ENCODE measurements at regions not wholly inside any gene's neighbourhood (a gene's known extent, or its start where the extent isn't known, plus 50 kb on each side); places are given as distances from the start of the nearest gene placed in this dataset.

GRCh38 chr21:35204125-35204524 lies 155.0 kb upstream of the RUNX1 start:
- Histone ChIP-seq H3K9me3 (ENCODE audit: low read depth) (no peaks in the 10 kb centered on the region), H3F3A (ENCODE audit: insufficient read depth) (peaks cover 37% of the 10 kb centered on the region), H3K4me3 (no peak overlapping the region), H3K9me2 (ENCODE audit: insufficient read depth) (no peaks in the 10 kb centered on the region), H3K27ac (peak overlapping the region; percentile 86), H4K20me1 (ENCODE audit: insufficient read depth) (no peaks in the 10 kb centered on the region), H3K27me3 (replicated peaks; ENCODE audit: insufficient read depth) (no peaks in the 10 kb centered on the region), H3K79me2 (ENCODE audit: insufficient read depth) (no peaks in the 10 kb centered on the region), H3K4me1 (ENCODE audit: insufficient read depth) (peaks cover 52% of the 10 kb centered on the region), H2AFZ (no peak overlapping the region), H3K4me2 (ENCODE audit: unreplicated experiment) (peak overlapping the region; percentile 24), H3K36me3 (ENCODE audit: low read depth) (no peaks in the 10 kb centered on the region), H3K9ac (peak overlapping the region; percentile 61; the same call in 1 of the 2 replicates)
- in situ Hi-C loops (cut with MboI) = loop anchor here (25.0 kb wide), 2 partner anchors 317 to 633 kb away; no protein-coding TSS in a partner anchor
- TF ChIP-seq EZH2phosphoT487 (IDR thresholded peaks at IDR 0.05; ENCODE audit: insufficient read depth, low read depth) = no peak
- TF ChIP-seq EZH2 (IDR thresholded peaks at IDR 0.05; ENCODE audit: insufficient read depth, poor library complexity, severe bottlenecking) = no peak
- 87 to 90% methylated on average over 7 of the region's 7 CpGs for WGBS, 2 experiments (ENCODE audit: low coverage in 1 of 2, low lambda C conversion rate in 2 of 2, missing lambda C conversion rate in 2 of 2)
- DNase-seq = no peak

- in situ Hi-C loops (cut with MboI) = loop anchor here (25.0 kb wide), 2 partner anchors 316 to 634 kb away; no protein-coding TSS in a partner anchor
- H3K4me2 ChIP-seq (ENCODE audit: unreplicated experiment) = peak overlapping the region; percentile 24
- no peak overlapping the region for H3K4me3 ChIP-seq
- no peaks in the 10 kb centered on the region for H3K36me3 ChIP-seq (ENCODE audit: low read depth)
- TF ChIP-seq EZH2phosphoT487 (IDR thresholded peaks at IDR 0.05; ENCODE audit: insufficient read depth, low read depth) = no peak
- TF ChIP-seq EZH2 (IDR thresholded peaks at IDR 0.05; ENCODE audit: insufficient read depth, poor library complexity, severe bottlenecking) = no peak
- 54% methylated on average over 11 of the region's 11 CpGs for WGBS, 2 experiments (ENCODE audit: low coverage in 1 of 2, low lambda C conversion rate in 2 of 2, missing lambda C conversion rate in 2 of 2)
- H3K27me3 ChIP-seq (replicated peaks; ENCODE audit: insufficient read depth) = no peaks in the 10 kb centered on the region
- peaks cover 45% of the 10 kb centered on the region for H3F3A ChIP-seq (ENCODE audit: insufficient read depth)
- peak; percentile 84 for DNase-seq
- H3K9ac ChIP-seq = peak overlapping the region; percentile 61
- H3K9me3 ChIP-seq (ENCODE audit: low read depth) = no peaks in the 10 kb centered on the region
- no peaks in the 10 kb centered on the region for H3K79me2 ChIP-seq (ENCODE audit: insufficient read depth)
- peaks cover 60% of the 10 kb centered on the region for H3K4me1 ChIP-seq (ENCODE audit: insufficient read depth)
- no peaks in the 10 kb centered on the region for H3K9me2 ChIP-seq (ENCODE audit: insufficient read depth)
- peak overlapping the region; percentile 49; the same call in 1 of the 2 replicates for H2AFZ ChIP-seq
- H4K20me1 ChIP-seq (ENCODE audit: insufficient read depth) = no peaks in the 10 kb centered on the region
- H3K27ac ChIP-seq = peak overlapping the region; percentile 86
These were observed 154.2 kb upstream of the RUNX1 start for GRCh38 chr21:35203093-35203977.

- Histone ChIP-seq H3K9me3 (ENCODE audit: low read depth) (no peaks in the 10 kb centered on the region), H3K27ac (peak overlapping the region; percentile 86), H3K4me2 (ENCODE audit: unreplicated experiment) (peak overlapping the region; percentile 24), H3K79me2 (ENCODE audit: insufficient read depth) (no peaks in the 10 kb centered on the region), H2AFZ (no peak overlapping the region), H3F3A (ENCODE audit: insufficient read depth) (peaks cover 54% of the 10 kb centered on the region), H3K4me3 (no peak overlapping the region), H3K9ac (peak overlapping the region; percentile 61), H3K9me2 (ENCODE audit: insufficient read depth) (no peaks in the 10 kb centered on the region), H3K4me1 (ENCODE audit: insufficient read depth) (peaks cover 61% of the 10 kb centered on the region), H3K27me3 (replicated peaks; ENCODE audit: insufficient read depth) (no peaks in the 10 kb centered on the region), H3K36me3 (ENCODE audit: low read depth) (no peaks in the 10 kb centered on the region), H4K20me1 (ENCODE audit: insufficient read depth) (no peaks in the 10 kb centered on the region)
- peak; percentile 89 for DNase-seq
- in situ Hi-C loops (cut with MboI) = loop anchor here (25.0 kb wide), 2 partner anchors 315 to 635 kb away; no protein-coding TSS in a partner anchor
- TF ChIP-seq EZH2phosphoT487 (IDR thresholded peaks at IDR 0.05; ENCODE audit: insufficient read depth, low read depth) (no peak), EZH2 (IDR thresholded peaks at IDR 0.05; ENCODE audit: insufficient read depth, poor library complexity, severe bottlenecking) (no peak)
These were observed 153.3 kb upstream of the RUNX1 start for GRCh38 chr21:35202431-35202830.

- in situ Hi-C loops (cut with MboI) = loop anchor here (25.0 kb wide), 2 partner anchors 314 to 636 kb away; no protein-coding TSS in a partner anchor
- no peaks in the 10 kb centered on the region for H3K79me2 ChIP-seq (ENCODE audit: insufficient read depth)
- no peak overlapping the region for H3K4me3 ChIP-seq
- no peaks in the 10 kb centered on the region for H3K36me3 ChIP-seq (ENCODE audit: low read depth)
- H3K9ac ChIP-seq = no peak overlapping the region
- no peaks in the 10 kb centered on the region for H4K20me1 ChIP-seq (ENCODE audit: insufficient read depth)
- no peaks in the 10 kb centered on the region for H3K9me3 ChIP-seq (ENCODE audit: low read depth)
- no peak overlapping the region for H2AFZ ChIP-seq
- TF ChIP-seq EZH2 (IDR thresholded peaks at IDR 0.05; ENCODE audit: insufficient read depth, poor library complexity, severe bottlenecking) (no peak), EZH2phosphoT487 (IDR thresholded peaks at IDR 0.05; ENCODE audit: insufficient read depth, low read depth) (no peak)
- H3K4me1 ChIP-seq (ENCODE audit: insufficient read depth) = peaks cover 67% of the 10 kb centered on the region
- peaks cover 60% of the 10 kb centered on the region for H3F3A ChIP-seq (ENCODE audit: insufficient read depth)
- no peak overlapping the region for H3K4me2 ChIP-seq (ENCODE audit: unreplicated experiment)
- no peak for DNase-seq
- H3K27ac ChIP-seq = peak overlapping the region; percentile 86
- H3K27me3 ChIP-seq (replicated peaks; ENCODE audit: insufficient read depth) = no peaks in the 10 kb centered on the region
- no peaks in the 10 kb centered on the region for H3K9me2 ChIP-seq (ENCODE audit: insufficient read depth)
These were observed 152.7 kb upstream of the RUNX1 start for GRCh38 chr21:35201799-35202198.
